B cell (primary cell): ENCODE measurements at regions not wholly inside any gene's neighbourhood (a gene's known extent, or its start where the extent isn't known, plus 50 kb on each side); places are given as distances from the start of the nearest gene placed in this dataset.

Experiments
- ATAC-seq: fragments of 200-7000 bp; cut with Tn5 transposase; one replicate; pipeline ENCODE4 v1.10.0; 2021; ENCODE audit warnings: low read depth, mild to moderate bottlenecking, moderate number of reproducible peaks, moderate library complexity
- CTCF ChIA-PET: fragments of 350-600 bp; sonication (Branson Sonifier 250); formaldehyde crosslinking; loops from one replicate; lab custom pipeline; 2021; ENCODE audit warnings: antibody characterized with exemption, inconsistent platforms; lab: Charles Lee
- POLR2A ChIA-PET: fragments of 350-600 bp; sonication (Branson Sonifier 250); formaldehyde crosslinking; loops from one replicate; lab custom pipeline; 2021; ENCODE audit warnings: antibody characterized with exemption; lab: Charles Lee
- DNase-seq: peaks from one replicate; pipeline ENCODE4 v3.0.0; 2013
- H2AFZ ChIP-seq: 2 replicates; pipeline ENCODE4 v1.6.1; 2012; ENCODE audit warnings: mild to moderate bottlenecking, low read depth, low read length; ENCODE audit not compliant: insufficient read depth, poor library complexity, severe bottlenecking
- H3K27ac ChIP-seq, 2 donors: 1 replicate in 1 of 2; 2 replicates in 1 of 2; pipeline ENCODE4 v1.5.1; 2012 to 2013; ENCODE audit warnings: low read length in 2 of 2, mild to moderate bottlenecking in 2 of 2, moderate library complexity in 1 of 2
- H3K27me3 ChIP-seq, 4 experiments: fragments of 200-600 bp in 1 of 4; sonication (generic) in 1 of 4; replicated peaks in 1 of 4; 1 replicate in 2 of 4; 2 replicates in 2 of 4; pipeline versions ENCODE4 v1.6.1 to v1.7.0; 2013 to 2016; ENCODE audit warnings: low read length in 3 of 4, mild to moderate bottlenecking in 2 of 4, mixed read lengths in 1 of 4, moderate library complexity in 1 of 4; ENCODE audit not compliant: insufficient read depth in 4 of 4, control insufficient read depth in 3 of 4; ENCODE audit errors: control extremely low read depth in 1 of 4
- H3K36me3 ChIP-seq, 2 experiments: replicated peaks in 1 of 2; 1 replicate in 1 of 2; 2 replicates in 1 of 2; pipeline versions ENCODE4 v1.6.1 to v1.7.1; 2013; ENCODE audit warnings: low read length in 1 of 2; ENCODE audit not compliant: insufficient read depth in 2 of 2, control insufficient read depth in 1 of 2; ENCODE audit errors: control extremely low read depth in 1 of 2, extremely low read depth in 1 of 2
- H3K4me1 ChIP-seq, 2 donors: fragments of 200-600 bp in 1 of 2; sonication (generic) in 1 of 2; 1 replicate in 1 of 2; 2 replicates in 1 of 2; pipeline versions ENCODE4 v1.5.1 to v1.6.1; 2013 to 2017; ENCODE audit warnings: low read length in 2 of 2; ENCODE audit not compliant: control insufficient read depth in 2 of 2, insufficient read depth in 2 of 2
- H3K4me2 ChIP-seq: replicated peaks from 2 replicates; pipeline ENCODE3; 2012; ENCODE audit warnings: mild to moderate bottlenecking, low read depth, low read length; ENCODE audit not compliant: poor library complexity, severe bottlenecking
- H3K4me3 ChIP-seq, 5 experiments: fragments of 200-600 bp in 1 of 5; sonication (generic) in 1 of 5; 1 replicate in 3 of 5; 2 replicates in 2 of 5; pipeline versions ENCODE4 v1.5.1 to v1.7.0; 2011 to 2016; ENCODE audit warnings: low read length in 4 of 5, mild to moderate bottlenecking in 4 of 5, low read depth in 2 of 5, control low read depth in 1 of 5, moderate library complexity in 1 of 5; ENCODE audit not compliant: insufficient read depth in 1 of 5; ENCODE audit errors: control extremely low read depth in 1 of 5, extremely low read depth in 1 of 5
- H3K79me2 ChIP-seq: fragments of 200-600 bp; sonication (generic); one replicate; pipeline ENCODE4 v1.6.0; 2016; ENCODE audit warnings: low read length; ENCODE audit not compliant: control insufficient read depth, insufficient read depth
- H3K9ac ChIP-seq: fragments of 200-600 bp; sonication (generic); 2 replicates; pipeline ENCODE4 v1.6.1; 2017; ENCODE audit warnings: mild to moderate bottlenecking, low read length, moderate library complexity
- H3K9me3 ChIP-seq, 3 donors: one replicate each; pipeline versions ENCODE4 v1.6.1 to v1.7.1; 2013; ENCODE audit warnings: low read length in 2 of 3; ENCODE audit not compliant: control insufficient read depth in 2 of 3, insufficient read depth in 1 of 3; ENCODE audit errors: control extremely low read depth in 1 of 3
- H4K20me1 ChIP-seq: 2 replicates; pipeline ENCODE4 v1.6.0; 2012; ENCODE audit warnings: mild to moderate bottlenecking, low read length; ENCODE audit not compliant: insufficient read depth, control insufficient read depth, poor library complexity, severe bottlenecking
- H3K27ac Mint-ChIP-seq: one replicate; pipeline ENCODE4 v1.8.0; 2021; ENCODE audit warnings: mixed read lengths
- H3K27me3 Mint-ChIP-seq: one replicate; pipeline ENCODE4 v1.8.0; 2021; ENCODE audit warnings: mixed read lengths
- H3K4me1 Mint-ChIP-seq: one replicate; pipeline ENCODE4 v1.8.0; 2021; ENCODE audit warnings: mixed read lengths
- H3K4me3 Mint-ChIP-seq: one replicate; pipeline ENCODE4 v1.8.0; 2021; ENCODE audit warnings: mixed read lengths
- H3K9me3 Mint-ChIP-seq: one replicate; pipeline ENCODE4 v1.8.0; 2022; ENCODE audit warnings: mixed read lengths; ENCODE audit not compliant: insufficient read depth
- EZH2 ChIP-seq: IDR thresholded peaks from 2 replicates; pipeline ENCODE4 v1.6.1; 2012; ENCODE audit warnings: borderline replicate concordance, low read depth, mild to moderate bottlenecking, moderate library complexity, low read length; ENCODE audit not compliant: insufficient read depth, poor library complexity, severe bottlenecking
- WGBS: methylation state at CpG from one replicate; pipeline ENCODE4 v1.1.5; 2013; ENCODE audit warnings: missing lambda C conversion rate; ENCODE audit not compliant: insufficient coverage; 5-methylcytosine and 5-hydroxymethylcytosine counted together
- intact Hi-C: fragments of 100-400 bp; cut with micrococcal nuclease; formaldehyde crosslinking; loops from one replicate; pipeline ENCODE4 v1.10.0; 2022
- TF ChIP-seq, protein P1 (sequence below): fragments of 200-600 bp; IDR thresholded peaks from one replicate; pipeline ENCODE4 v1.8.0; 2022; ENCODE audit warnings: antibody characterized with exemption, mild to moderate bottlenecking

DNA sequence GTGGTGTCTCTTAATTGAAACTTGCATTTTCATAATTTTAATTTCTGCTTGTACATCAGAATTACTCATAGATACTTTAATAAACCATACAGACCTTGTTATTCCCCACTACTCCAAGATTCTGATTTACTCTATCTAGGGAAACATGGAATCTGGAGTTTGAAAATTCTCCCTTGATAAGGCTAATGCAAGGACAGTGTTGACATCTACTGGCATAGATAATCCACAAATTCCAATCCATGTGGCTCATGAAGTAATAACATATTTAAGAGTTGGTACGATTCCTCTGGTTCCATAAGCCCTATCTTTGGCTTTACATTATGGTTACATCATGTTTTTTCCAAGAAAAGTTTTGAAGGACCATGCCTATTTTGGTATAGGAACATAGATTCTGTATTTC lies 759.2 kb downstream of the TLR4 start:
- Histone ChIP-seq H3K36me3 (no peaks in the 10 kb centered on the region), H4K20me1 (no peaks in the 10 kb centered on the region), H3K27ac (no peak overlapping the region), H3K4me2 (no peak overlapping the region), H2AFZ (no peak overlapping the region), H3K9ac (no peak overlapping the region), H3K27me3 (no peaks in the 10 kb centered on the region), H3K9me3 (no peaks in the 10 kb centered on the region), H3K79me2 (no peaks in the 10 kb centered on the region), H3K4me3 (no peak overlapping the region), H3K4me1 (no peaks in the 10 kb centered on the region)
- ATAC-seq (no peak), DNase-seq (no peak)
- Mint-ChIP-seq H3K9me3 (no peaks in the 10 kb centered on the region), H3K27me3 (no peaks in the 10 kb centered on the region), H3K4me1 (no peaks in the 10 kb centered on the region), H3K27ac (no peak overlapping the region), H3K4me3 (no peak overlapping the region)
- POLR2A ChIA-PET, result no interaction called here
- WGBS, result no CpG with 5 or more reads among the region's 1 CpG
- CTCF ChIA-PET, result no interaction called here
- TF ChIP-seq, protein P1, sequence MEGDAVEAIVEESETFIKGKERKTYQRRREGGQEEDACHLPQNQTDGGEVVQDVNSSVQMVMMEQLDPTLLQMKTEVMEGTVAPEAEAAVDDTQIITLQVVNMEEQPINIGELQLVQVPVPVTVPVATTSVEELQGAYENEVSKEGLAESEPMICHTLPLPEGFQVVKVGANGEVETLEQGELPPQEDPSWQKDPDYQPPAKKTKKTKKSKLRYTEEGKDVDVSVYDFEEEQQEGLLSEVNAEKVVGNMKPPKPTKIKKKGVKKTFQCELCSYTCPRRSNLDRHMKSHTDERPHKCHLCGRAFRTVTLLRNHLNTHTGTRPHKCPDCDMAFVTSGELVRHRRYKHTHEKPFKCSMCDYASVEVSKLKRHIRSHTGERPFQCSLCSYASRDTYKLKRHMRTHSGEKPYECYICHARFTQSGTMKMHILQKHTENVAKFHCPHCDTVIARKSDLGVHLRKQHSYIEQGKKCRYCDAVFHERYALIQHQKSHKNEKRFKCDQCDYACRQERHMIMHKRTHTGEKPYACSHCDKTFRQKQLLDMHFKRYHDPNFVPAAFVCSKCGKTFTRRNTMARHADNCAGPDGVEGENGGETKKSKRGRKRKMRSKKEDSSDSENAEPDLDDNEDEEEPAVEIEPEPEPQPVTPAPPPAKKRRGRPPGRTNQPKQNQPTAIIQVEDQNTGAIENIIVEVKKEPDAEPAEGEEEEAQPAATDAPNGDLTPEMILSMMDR, result no peak
- TF ChIP-seq EZH2, result no peak
- intact Hi-C loops, result no loop called here

DNA sequence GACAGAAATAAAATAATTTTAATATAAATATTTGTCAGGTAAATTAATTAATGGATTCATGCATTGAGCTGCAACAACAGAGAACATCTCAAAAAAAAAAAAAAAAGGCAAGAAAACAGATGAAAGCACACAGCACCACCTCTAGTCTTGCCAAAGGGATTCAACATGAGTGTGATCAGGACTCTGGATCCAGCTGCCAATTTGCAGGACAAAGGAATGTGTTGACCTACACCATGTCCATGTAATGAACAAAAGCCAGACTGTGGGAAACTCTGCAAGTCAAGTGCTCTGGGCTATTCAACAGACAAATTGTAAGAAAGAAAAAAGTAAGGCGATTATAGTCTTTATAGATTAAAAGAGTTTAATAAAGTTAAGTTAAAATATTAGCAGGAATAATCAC lies 769.3 kb downstream of the TLR4 start:
- Mint-ChIP-seq H3K9me3 (no peaks in the 10 kb centered on the region), H3K4me3 (no peak overlapping the region), H3K4me1 (no peaks in the 10 kb centered on the region), H3K27ac (no peak overlapping the region), H3K27me3 (no peaks in the 10 kb centered on the region)
- Histone ChIP-seq H3K27me3 (no peaks in the 10 kb centered on the region), H3K9me3 (no peaks in the 10 kb centered on the region), H3K36me3 (no peaks in the 10 kb centered on the region), H3K4me1 (no peaks in the 10 kb centered on the region), H3K4me3 (no peak overlapping the region), H2AFZ (no peak overlapping the region), H3K4me2 (no peak overlapping the region), H3K27ac (no peak overlapping the region), H4K20me1 (no peaks in the 10 kb centered on the region), H3K9ac (no peak overlapping the region), H3K79me2 (no peaks in the 10 kb centered on the region)
- ATAC-seq (no peak), DNase-seq (no peak)
- ChIA-PET CTCF (no interaction called here), POLR2A (no interaction called here)
- intact Hi-C loops, result no loop called here
- no peak for TF ChIP-seq EZH2
- TF ChIP-seq, protein P1, result no peak
- WGBS, result no CpG with 5 or more reads among the region's 1 CpG
